Uterus (tissue), 3 donors: ENCODE measurements at regions not wholly inside any gene's neighbourhood (a gene's known extent, or its start where the extent isn't known, plus 50 kb on each side); places are given as distances from the start of the nearest gene placed in this dataset.

Experiments used
- DNase-seq, 2 donors: peaks; one replicate each; pipeline ENCODE4 v3.0.0-alpha.2; 2019 to 2020
- H3K27ac ChIP-seq, 2 donors: fragments of 200-600 bp; sonication (generic); 1 replicate in 1 of 2; 2 replicates in 1 of 2; pipeline ENCODE4 v1.5.1; 2016 to 2018
- H3K27me3 ChIP-seq, 2 donors: fragments of 200-600 bp; sonication (generic); one replicate each; pipeline ENCODE4 v1.5.1; 2018 to 2019; ENCODE audit warnings: control low read depth in 1 of 2
- H3K36me3 ChIP-seq, 2 donors: fragments of 200-600 bp; sonication (generic); one replicate each; pipeline ENCODE4 v1.5.1; 2019; ENCODE audit warnings: control low read depth in 1 of 2
- H3K4me1 ChIP-seq, 2 donors: fragments of 200-600 bp; sonication (generic); one replicate each; pipeline ENCODE4 v1.5.1; 2018 to 2019; ENCODE audit warnings: control low read depth in 1 of 2
- H3K4me3 ChIP-seq, 2 donors: fragments of 200-600 bp; sonication (generic); 1 replicate in 1 of 2; 2 replicates in 1 of 2; pipeline ENCODE4 v1.5.1; 2018 to 2019; ENCODE audit warnings: mild to moderate bottlenecking in 1 of 2
- H3K9me3 ChIP-seq, 2 donors: fragments of 200-600 bp; sonication (generic); one replicate each; pipeline ENCODE4 v1.5.1; 2019; ENCODE audit warnings: control low read depth in 1 of 2
- POLR2A ChIP-seq, 2 donors: fragments of 450-650 bp; IDR thresholded peaks; one replicate each; pipeline ENCODE4 v1.6.1; 2016; ENCODE audit warnings: antibody characterized with exemption in 2 of 2, mild to moderate bottlenecking in 1 of 2, moderate library complexity in 1 of 2
- intact Hi-C: fragments of 100-400 bp; cut with DNase I; formaldehyde crosslinking; loops from one replicate; pipeline ENCODE4 v1.15.1; 2023; ENCODE audit warnings: low total_unique reads
- TF ChIP-seq, protein P1 (sequence below), 4 experiments: fragments of 200-600 bp in 2 of 4; fragments of 450-650 bp in 2 of 4; sonication (generic) in 2 of 4; IDR thresholded peaks; one replicate each; pipeline ENCODE4 v1.5.1; 2016 to 2019; ENCODE audit warnings: antibody characterized with exemption in 4 of 4, mild to moderate bottlenecking in 2 of 4, moderate library complexity in 1 of 4
- donor health status: DM: yes; HTN: yes; CAD: no.

GRCh38 chr14:101071493-101071906 lies 168.0 kb upstream of the RTL1 start:
- TF ChIP-seq, protein P1, sequence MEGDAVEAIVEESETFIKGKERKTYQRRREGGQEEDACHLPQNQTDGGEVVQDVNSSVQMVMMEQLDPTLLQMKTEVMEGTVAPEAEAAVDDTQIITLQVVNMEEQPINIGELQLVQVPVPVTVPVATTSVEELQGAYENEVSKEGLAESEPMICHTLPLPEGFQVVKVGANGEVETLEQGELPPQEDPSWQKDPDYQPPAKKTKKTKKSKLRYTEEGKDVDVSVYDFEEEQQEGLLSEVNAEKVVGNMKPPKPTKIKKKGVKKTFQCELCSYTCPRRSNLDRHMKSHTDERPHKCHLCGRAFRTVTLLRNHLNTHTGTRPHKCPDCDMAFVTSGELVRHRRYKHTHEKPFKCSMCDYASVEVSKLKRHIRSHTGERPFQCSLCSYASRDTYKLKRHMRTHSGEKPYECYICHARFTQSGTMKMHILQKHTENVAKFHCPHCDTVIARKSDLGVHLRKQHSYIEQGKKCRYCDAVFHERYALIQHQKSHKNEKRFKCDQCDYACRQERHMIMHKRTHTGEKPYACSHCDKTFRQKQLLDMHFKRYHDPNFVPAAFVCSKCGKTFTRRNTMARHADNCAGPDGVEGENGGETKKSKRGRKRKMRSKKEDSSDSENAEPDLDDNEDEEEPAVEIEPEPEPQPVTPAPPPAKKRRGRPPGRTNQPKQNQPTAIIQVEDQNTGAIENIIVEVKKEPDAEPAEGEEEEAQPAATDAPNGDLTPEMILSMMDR (IDR thresholded peaks at IDR 0.05) = no peak
- no peak for TF ChIP-seq POLR2A (IDR thresholded peaks at IDR 0.05)
- DNase-seq = peak in 1 of 2 donors; percentile 9
- Histone ChIP-seq H3K27ac (no peak overlapping the region), H3K4me3 (no peak overlapping the region), H3K9me3 (no peaks in the 10 kb centered on the region), H3K36me3 (no peaks in the 10 kb centered on the region), H3K4me1 (no peaks in the 10 kb centered on the region), H3K27me3 (peaks cover 0 to 3% of the 10 kb centered on the region in 2 donors)
- intact Hi-C loops = no loop called here

DNA sequence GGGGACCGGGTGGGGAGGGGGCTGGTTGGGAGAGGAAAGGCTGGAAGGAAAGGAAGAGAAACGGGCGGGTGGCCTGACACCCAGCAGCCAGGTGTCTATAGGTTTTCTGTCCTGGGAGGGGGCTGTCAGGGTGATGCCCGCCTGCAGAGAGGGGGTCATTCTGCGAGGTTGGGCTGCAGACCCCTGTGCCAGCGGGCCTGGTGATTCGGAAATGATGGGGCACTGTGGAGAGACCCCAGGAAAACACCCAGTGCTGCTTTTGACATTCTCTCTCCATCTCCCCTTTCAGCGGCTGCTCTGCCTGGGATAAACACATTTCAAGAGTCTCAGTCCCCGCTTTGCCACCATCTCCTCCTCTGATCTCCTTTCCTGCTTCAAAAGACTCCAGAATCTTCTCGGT lies 168.5 kb upstream of the RTL1 start:
- H3K27ac ChIP-seq = no peak overlapping the region

GRCh38 chr14:101072531-101072930 lies 169.0 kb upstream of the RTL1 start:
- Histone ChIP-seq H3K4me3 (no peak overlapping the region), H3K27ac (peak overlapping the region in 1 of 2 donors; percentile 49), H3K4me1 (peaks cover 0 to 3% of the 10 kb centered on the region in 2 donors), H3K27me3 (peaks cover 3 to 8% of the 10 kb centered on the region in 2 donors), H3K36me3 (no peaks in the 10 kb centered on the region), H3K9me3 (no peaks in the 10 kb centered on the region)
- DNase-seq = no peak
- TF ChIP-seq POLR2A (IDR thresholded peaks at IDR 0.05) = no peak
- intact Hi-C loops = no loop called here

More for the DNA sequence above, 168.5 kb upstream of the RTL1 start:
- TF ChIP-seq, protein P1 (IDR thresholded peaks at IDR 0.05) = no peak
- TF ChIP-seq POLR2A (IDR thresholded peaks at IDR 0.05) = no peak
- Histone ChIP-seq H3K4me3 (no peak overlapping the region), H3K27me3 (peaks cover 3 to 4% of the 10 kb centered on the region in 2 donors), H3K4me1 (no peaks in the 10 kb centered on the region), H3K9me3 (no peaks in the 10 kb centered on the region), H3K36me3 (no peaks in the 10 kb centered on the region)
- intact Hi-C loops = no loop called here
- DNase-seq = peak in 1 of 2 donors; percentile 13

DNA sequence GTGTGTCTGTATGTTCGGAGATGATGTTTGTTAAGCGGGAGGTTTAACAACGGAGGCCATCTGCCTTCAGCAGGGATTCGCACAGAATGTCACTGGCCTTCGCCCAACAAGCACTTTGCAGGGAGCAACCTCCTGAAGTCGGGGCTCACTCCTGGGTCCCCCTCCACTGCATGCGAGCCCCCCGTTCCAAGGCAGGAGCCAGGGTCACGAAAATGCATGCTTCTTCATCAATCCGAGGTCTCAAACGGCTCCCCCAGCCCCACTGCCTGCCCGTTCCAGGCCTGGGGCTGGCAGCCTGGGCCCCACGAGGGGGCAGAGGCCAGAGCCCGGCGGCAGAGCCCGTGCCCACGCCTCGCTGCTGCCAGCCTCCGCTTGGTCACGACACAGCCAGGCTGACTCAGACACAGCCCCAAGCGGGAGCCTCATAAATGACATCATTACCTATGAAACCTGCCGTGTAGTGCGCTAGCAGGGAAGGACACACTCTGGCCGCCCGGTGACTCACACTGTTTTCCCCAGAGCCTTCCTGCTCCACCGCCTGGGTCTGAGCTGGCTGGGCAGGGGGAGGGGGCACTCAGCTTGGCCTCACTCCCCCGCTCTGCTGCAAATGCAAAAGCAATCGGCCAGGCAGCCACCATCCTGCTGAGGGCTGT lies 169.5 kb upstream of the RTL1 start:
- DNase-seq = peak; percentile 67 to 82
- TF ChIP-seq POLR2A (IDR thresholded peaks at IDR 0.05) = no peak
- Histone ChIP-seq H3K27ac (peak overlapping the region in 1 of 2 donors; percentile 49), H3K4me3 (no peak overlapping the region), H3K36me3 (no peaks in the 10 kb centered on the region), H3K9me3 (no peaks in the 10 kb centered on the region), H3K4me1 (peaks cover 0 to 3% of the 10 kb centered on the region in 2 donors), H3K27me3 (peaks cover 6 to 10% of the 10 kb centered on the region in 2 donors)
- intact Hi-C loops = no loop called here

DNA sequence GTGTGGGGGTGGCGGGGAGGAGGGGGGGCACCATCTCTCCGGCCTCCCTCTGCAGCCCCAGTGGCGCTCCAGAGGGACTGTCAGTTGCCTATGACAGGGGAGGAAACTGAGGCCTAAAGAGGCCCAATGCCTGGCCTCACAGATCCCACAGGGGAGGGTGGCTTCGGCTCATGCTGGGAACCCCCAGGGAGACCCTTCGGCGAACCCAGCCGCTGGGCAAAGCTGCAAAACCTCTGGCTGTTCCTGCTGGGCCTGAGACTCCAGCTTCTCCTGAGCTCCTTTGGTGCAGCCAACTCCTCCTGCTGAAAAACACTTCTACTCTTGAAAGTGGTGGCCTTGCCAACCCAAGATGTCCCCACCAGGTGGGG lies 170.1 kb upstream of the RTL1 start:
- peaks cover 8 to 10% of the 10 kb centered on the region in 2 donors for H3K27me3 ChIP-seq
- peaks cover 0 to 3% of the 10 kb centered on the region in 2 donors for H3K4me1 ChIP-seq
- intact Hi-C loops = no loop called here
- TF ChIP-seq, protein P1 (IDR thresholded peaks at IDR 0.05) = no peak
- no peak for TF ChIP-seq POLR2A (IDR thresholded peaks at IDR 0.05)
- no peak overlapping the region for H3K4me3 ChIP-seq
- DNase-seq = no peak
- no peaks in the 10 kb centered on the region for H3K36me3 ChIP-seq
- H3K9me3 ChIP-seq = no peaks in the 10 kb centered on the region
- peak overlapping the region in 1 of 2 donors; percentile 16 for H3K27ac ChIP-seq

GRCh38 chr14:101074196-101075024 lies 170.9 kb upstream of the RTL1 start:
- Histone ChIP-seq H3K36me3 (no peaks in the 10 kb centered on the region), H3K27me3 (peaks cover 8 to 10% of the 10 kb centered on the region in 2 donors), H3K9me3 (no peaks in the 10 kb centered on the region), H3K4me3 (no peak overlapping the region), H3K4me1 (peaks cover 0 to 3% of the 10 kb centered on the region in 2 donors), H3K27ac (no peak overlapping the region)
- peak in 1 of 2 donors; percentile 12 for DNase-seq
- TF ChIP-seq, protein P1 (IDR thresholded peaks at IDR 0.05) = no peak
- TF ChIP-seq POLR2A (IDR thresholded peaks at IDR 0.05) = no peak
- intact Hi-C loops = no loop called here
